H1 (cell line): ENCODE measurements at regions not wholly inside any gene's neighbourhood (a gene's known extent, or its start where the extent isn't known, plus 50 kb on each side); places are given as distances from the start of the nearest gene placed in this dataset.

Experiments used
- CTCF ChIA-PET: fragments of 300-600 bp; sonication (Branson Sonifier 250); formaldehyde crosslinking; loops from one replicate; lab custom pipeline; 2021; ENCODE audit not compliant: partially characterized antibody; lab: Charles Lee
- POLR2A ChIA-PET: fragments of 300-600 bp; sonication (Branson Sonifier 250); formaldehyde crosslinking; loops from one replicate; lab custom pipeline; 2021; ENCODE audit warnings: inconsistent platforms; ENCODE audit not compliant: partially characterized antibody; lab: Charles Lee
- DNase-seq, 2 experiments: peaks; one replicate each; pipeline versions ENCODE4 v3.0.0 to v3.0.0-alpha.2; 2010 to 2022; ENCODE audit warnings: low spot score in 2 of 2, low read depth in 1 of 2, mixed read lengths in 1 of 2
- FAIRE-seq: peaks from 2 replicates; lab custom pipeline; 2011; peaks lifted over from hg19 to GRCh38; lab: Jason Lieb, UNC
- H2AFZ ChIP-seq: 2 replicates; pipeline ENCODE4 v1.8.1; 2012; ENCODE audit warnings: low read length, inconsistent platforms
- H2AK5ac ChIP-seq: 2 replicates; pipeline ENCODE4 v1.6.1; 2013; ENCODE audit warnings: low read depth, low read length
- H2BK120ac ChIP-seq: replicated peaks from 2 replicates; pipeline ENCODE3; 2013; ENCODE audit warnings: low read depth, low read length, inconsistent platforms
- H2BK12ac ChIP-seq: 2 replicates; pipeline ENCODE4 v1.6.1; 2013; ENCODE audit warnings: low read depth, low read length
- H2BK15ac ChIP-seq: 2 replicates; pipeline ENCODE4 v1.6.1; 2013; ENCODE audit warnings: low read length
- H2BK20ac ChIP-seq: 2 replicates; pipeline ENCODE4 v1.6.1; 2013; ENCODE audit warnings: low read length
- H2BK5ac ChIP-seq: 2 replicates; pipeline ENCODE4 v1.6.1; 2013; ENCODE audit warnings: low read depth, low read length
- H3K14ac ChIP-seq: 2 replicates; pipeline ENCODE4 v1.6.1; 2013; ENCODE audit warnings: inconsistent platforms; ENCODE audit not compliant: insufficient read length
- H3K18ac ChIP-seq: 2 replicates; pipeline ENCODE4 v1.6.1; 2013; ENCODE audit warnings: low read length; ENCODE audit errors: extremely low read depth
- H3K23ac ChIP-seq: 2 replicates; pipeline ENCODE4 v1.6.1; 2013; ENCODE audit warnings: inconsistent platforms; ENCODE audit not compliant: insufficient read length
- H3K23me2 ChIP-seq: 2 replicates; pipeline ENCODE4 v1.6.1; 2013; ENCODE audit warnings: low read depth, low read length
- H3K27ac ChIP-seq: 2 replicates; pipeline ENCODE4 v1.6.1; 2011; ENCODE audit warnings: low read depth, low read length, inconsistent platforms
- H3K27me3 ChIP-seq, 4 experiments: replicated peaks in 1 of 4; 1 replicate in 1 of 4; 2 replicates in 3 of 4; pipeline versions ENCODE4 v1.6.1 to v1.8.1; 2011 to 2013; ENCODE audit warnings: low read length in 3 of 4, mild to moderate bottlenecking in 3 of 4, inconsistent platforms in 2 of 4, mixed read lengths in 2 of 4, moderate library complexity in 1 of 4; ENCODE audit not compliant: control insufficient read depth in 3 of 4, insufficient read depth in 3 of 4; ENCODE audit errors: extremely low read depth in 1 of 4
- H3K36me3 ChIP-seq, 4 experiments: 2 replicates each; pipeline versions ENCODE4 v1.6.1 to v1.8.1; 2011 to 2013; ENCODE audit warnings: mild to moderate bottlenecking in 4 of 4, low read length in 3 of 4, moderate library complexity in 2 of 4, control low read depth in 1 of 4, inconsistent platforms in 1 of 4; ENCODE audit not compliant: insufficient read depth in 4 of 4, control insufficient read depth in 2 of 4
- H3K4ac ChIP-seq: replicated peaks from 2 replicates; pipeline ENCODE3; 2013; ENCODE audit warnings: low read length, low read depth, mixed read lengths, inconsistent platforms; ENCODE audit not compliant: insufficient read length
- H3K4me1 ChIP-seq, 4 experiments: replicated peaks in 1 of 4; 1 replicate in 1 of 4; 2 replicates in 3 of 4; pipeline versions ENCODE4 v1.6.1 to v1.8.1; 2011 to 2013; ENCODE audit warnings: low read length in 3 of 4, inconsistent platforms in 2 of 4, mixed read lengths in 1 of 4; ENCODE audit not compliant: insufficient read depth in 4 of 4, control insufficient read depth in 3 of 4
- H3K4me2 ChIP-seq, 2 experiments: 2 replicates each; pipeline versions ENCODE4 v1.6.1 to v1.8.1; 2011 to 2013; ENCODE audit warnings: low read depth in 2 of 2, low read length in 2 of 2, control low read depth in 1 of 2, inconsistent platforms in 1 of 2, mild to moderate bottlenecking in 1 of 2; ENCODE audit not compliant: insufficient read depth in 1 of 2
- H3K4me3 ChIP-seq, 4 experiments: fragments of 200-600, 300-600 bp in 1 of 4; sonication (generic), shearing (Covaris generic), sonication (Bioruptor Twin) in 1 of 4; 2 replicates each; pipeline versions ENCODE4 v1.5.1 to v1.8.1; 2011 to 2016; ENCODE audit warnings: low read length in 4 of 4, low read depth in 3 of 4, control low read depth in 2 of 4, inconsistent platforms in 2 of 4, mild to moderate bottlenecking in 2 of 4, mixed read lengths in 1 of 4, moderate library complexity in 1 of 4; ENCODE audit not compliant: insufficient read depth in 2 of 4; ENCODE audit errors: extremely low read depth in 1 of 4
- H3K56ac ChIP-seq: replicated peaks from 2 replicates; pipeline ENCODE3; 2013; ENCODE audit warnings: low read depth, mild to moderate bottlenecking, mixed read lengths, low read length, inconsistent platforms; ENCODE audit not compliant: insufficient read length
- H3K79me1 ChIP-seq: 2 replicates; pipeline ENCODE4 v1.6.1; 2013; ENCODE audit warnings: low read depth, low read length, control low read depth
- H3K79me2 ChIP-seq, 2 experiments: 2 replicates each; pipeline versions ENCODE4 v1.6.1 to v1.8.1; 2012 to 2013; ENCODE audit warnings: low read length in 2 of 2, mild to moderate bottlenecking in 2 of 2, inconsistent platforms in 1 of 2; ENCODE audit not compliant: insufficient read depth in 2 of 2, control insufficient read depth in 1 of 2
- H3K9ac ChIP-seq, 4 experiments: replicated peaks in 1 of 4; 1 replicate in 1 of 4; 2 replicates in 3 of 4; pipeline versions ENCODE4 v1.6.1 to v1.8.1; 2011 to 2013; ENCODE audit warnings: low read depth in 3 of 4, low read length in 3 of 4, control low read depth in 2 of 4, mild to moderate bottlenecking in 2 of 4, moderate library complexity in 2 of 4, inconsistent platforms in 1 of 4; ENCODE audit errors: extremely low read depth in 1 of 4
- H3K9me3 ChIP-seq, 2 experiments: 2 replicates each; pipeline versions ENCODE4 v1.6.1 to v1.8.1; 2012 to 2013; ENCODE audit warnings: mild to moderate bottlenecking in 2 of 2, moderate library complexity in 2 of 2, control low read depth in 1 of 2, inconsistent platforms in 1 of 2, low read depth in 1 of 2, low read length in 1 of 2, mixed read lengths in 1 of 2; ENCODE audit not compliant: insufficient read depth in 2 of 2
- H4K20me1 ChIP-seq, 2 experiments: replicated peaks in 1 of 2; 2 replicates each; pipeline versions ENCODE3 to v1.8.1; 2011 to 2013; ENCODE audit warnings: inconsistent platforms in 2 of 2, low read length in 2 of 2, mild to moderate bottlenecking in 1 of 2; ENCODE audit not compliant: insufficient read depth in 2 of 2, control insufficient read depth in 1 of 2
- H4K5ac ChIP-seq: 2 replicates; pipeline ENCODE4 v1.6.1; 2013; ENCODE audit warnings: low read length, low read depth, mixed read lengths, inconsistent platforms; ENCODE audit not compliant: insufficient read length
- H4K8ac ChIP-seq: 2 replicates; pipeline ENCODE4 v1.8.0; 2013; ENCODE audit warnings: mild to moderate bottlenecking, moderate library complexity, low read length, inconsistent platforms; ENCODE audit not compliant: insufficient read depth; ENCODE audit errors: extremely low read depth
- H4K91ac ChIP-seq: replicated peaks from 2 replicates; pipeline ENCODE3; 2013; ENCODE audit warnings: low read length, mixed read lengths, inconsistent platforms; ENCODE audit not compliant: insufficient read length
- CBX5 ChIP-seq: fragments of 300-800, 300-1000 bp; sonication (generic); IDR thresholded peaks from 2 replicates; pipeline ENCODE4 v1.7.1; 2016; ENCODE audit warnings: antibody characterized with exemption, low read length, low read depth
- GTF2F1 ChIP-seq: IDR thresholded peaks from 2 replicates; pipeline ENCODE4 v1.6.1; 2012; ENCODE audit warnings: low read depth, low read length, improper control_type of control experiment, borderline replicate concordance
- HDAC2 ChIP-seq, 2 experiments: fragments of 300-600 bp in 1 of 2; sonication (generic) in 1 of 2; IDR thresholded peaks; 2 replicates each; pipeline ENCODE4 v1.6.1; 2011 to 2012; ENCODE audit warnings: low read depth in 2 of 2, low read length in 2 of 2, mild to moderate bottlenecking in 2 of 2, moderate library complexity in 2 of 2, borderline replicate concordance in 1 of 2, inconsistent platforms in 1 of 2
- JUN ChIP-seq: IDR thresholded peaks from 2 replicates; pipeline ENCODE4 v1.6.1; 2011; ENCODE audit warnings: low read depth, mild to moderate bottlenecking, improper control_type of control experiment, low read length
- KDM1A ChIP-seq: fragments of 200-600, 300-600 bp; sonication (generic); IDR thresholded peaks from 2 replicates; pipeline ENCODE4 v1.7.1; 2016; ENCODE audit warnings: mild to moderate bottlenecking, low read length, borderline replicate concordance
- MAFK ChIP-seq: IDR thresholded peaks from 2 replicates; pipeline ENCODE4 v1.6.1; 2012; ENCODE audit warnings: low read depth, mild to moderate bottlenecking, improper control_type of control experiment, low read length
- RBBP5 ChIP-seq: IDR thresholded peaks from 2 replicates; pipeline ENCODE4 v1.7.1; 2012; ENCODE audit warnings: low read depth, mild to moderate bottlenecking, inconsistent platforms, low read length, moderate library complexity, borderline replicate concordance
- RFX5 ChIP-seq: IDR thresholded peaks from 2 replicates; pipeline ENCODE4 v1.6.1; 2011; ENCODE audit warnings: low read depth, low read length, improper control_type of control experiment, borderline replicate concordance
- ZNF274 ChIP-seq: IDR thresholded peaks from 2 replicates; pipeline ENCODE4 v1.7.0; 2012; ENCODE audit warnings: low read length, borderline replicate concordance; ENCODE audit errors: extremely low read depth
- WGBS, 2 experiments: shearing (Covaris generic) in 1 of 2; methylation state at CpG; one replicate each; pipeline versions ENCODE4 v1.1.6 to v1.1.7; 2013 to 2015; ENCODE audit warnings: low lambda C conversion rate in 2 of 2, mixed read lengths in 2 of 2, inconsistent platforms in 1 of 2, low coverage in 1 of 2, missing lambda C conversion rate in 1 of 2; ENCODE audit not compliant: insufficient replicate concordance in 2 of 2, insufficient coverage in 1 of 2, insufficient read length in 1 of 2; ENCODE audit errors: extremely low coverage in 1 of 2, missing lambda C conversion rate in 1 of 2; 5-methylcytosine and 5-hydroxymethylcytosine counted together
- TF ChIP-seq, protein P1 (sequence below): IDR thresholded peaks from 2 replicates; pipeline ENCODE4 v1.6.1; 2011; ENCODE audit warnings: low read depth, mild to moderate bottlenecking, low read length; ENCODE audit not compliant: insufficient read depth
- TF ChIP-seq, protein P2 (sequence below): IDR thresholded peaks from 2 replicates; pipeline ENCODE4 v1.6.1; 2011; ENCODE audit warnings: low read length, improper control_type of control experiment

DNA sequence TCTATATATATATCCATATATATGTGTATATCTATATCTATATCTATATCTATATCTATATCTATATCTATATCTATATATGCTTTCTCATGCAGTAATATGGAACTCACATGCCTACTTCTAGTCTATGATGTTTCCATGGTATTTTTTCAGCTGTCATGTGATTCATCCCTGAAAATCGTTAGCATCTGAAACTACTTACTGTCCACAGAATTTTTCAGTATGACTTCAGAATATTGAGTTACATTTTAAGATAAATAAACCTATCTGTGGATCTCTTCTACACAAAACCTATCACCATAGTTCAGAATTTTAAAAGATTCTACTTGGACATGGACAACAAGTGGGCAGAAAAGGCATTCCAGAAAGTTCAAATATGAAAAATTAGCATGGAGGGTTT, 855.1 kb upstream of the INTU start:
- H2AK5ac ChIP-seq: no peak overlapping the region
- H3K4me2 ChIP-seq: no peak overlapping the region
- no peak for FAIRE-seq
- no peak for TF ChIP-seq ZNF274
- no peak for TF ChIP-seq HDAC2 (IDR thresholded peaks at IDR 0.05; ENCODE audit: borderline replicate concordance in 1 of 2, low read depth in 2 of 2, low read length in 2 of 2)
- no peak for TF ChIP-seq KDM1A
- no peak for TF ChIP-seq JUN
- no peak for TF ChIP-seq CBX5
- no peak for TF ChIP-seq GTF2F1
- TF ChIP-seq RBBP5: no peak
- TF ChIP-seq, protein P1, sequence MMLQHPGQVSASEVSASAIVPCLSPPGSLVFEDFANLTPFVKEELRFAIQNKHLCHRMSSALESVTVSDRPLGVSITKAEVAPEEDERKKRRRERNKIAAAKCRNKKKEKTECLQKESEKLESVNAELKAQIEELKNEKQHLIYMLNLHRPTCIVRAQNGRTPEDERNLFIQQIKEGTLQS: no peak
- TF ChIP-seq, protein P2, sequence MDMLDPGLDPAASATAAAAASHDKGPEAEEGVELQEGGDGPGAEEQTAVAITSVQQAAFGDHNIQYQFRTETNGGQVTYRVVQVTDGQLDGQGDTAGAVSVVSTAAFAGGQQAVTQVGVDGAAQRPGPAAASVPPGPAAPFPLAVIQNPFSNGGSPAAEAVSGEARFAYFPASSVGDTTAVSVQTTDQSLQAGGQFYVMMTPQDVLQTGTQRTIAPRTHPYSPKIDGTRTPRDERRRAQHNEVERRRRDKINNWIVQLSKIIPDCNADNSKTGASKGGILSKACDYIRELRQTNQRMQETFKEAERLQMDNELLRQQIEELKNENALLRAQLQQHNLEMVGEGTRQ: no peak
- no peak for TF ChIP-seq MAFK
- no peak for TF ChIP-seq RFX5

More for the DNA sequence above, 855.1 kb upstream of the INTU start:
- Histone ChIP-seq H3K9me3 (no peaks in the 10 kb centered on the region), H3K27me3 (no peaks in the 10 kb centered on the region), H3K79me1 (no peaks in the 10 kb centered on the region), H4K8ac (no peak overlapping the region), H4K20me1 (no peaks in the 10 kb centered on the region), H2BK15ac (no peak overlapping the region), H3K79me2 (no peaks in the 10 kb centered on the region), H3K14ac (no peak overlapping the region), H3K23ac (no peak overlapping the region), H2AFZ (no peak overlapping the region), H3K9ac (no peak overlapping the region), H2BK20ac (no peak overlapping the region), H2BK12ac (no peak overlapping the region), H2BK5ac (no peak overlapping the region), H4K5ac (no peak overlapping the region), H3K4me3 (no peak overlapping the region), H3K23me2 (no peaks in the 10 kb centered on the region), H4K91ac (no peak overlapping the region), H3K18ac (no peak overlapping the region), H3K4me1 (no peaks in the 10 kb centered on the region), H3K36me3 (no peaks in the 10 kb centered on the region), H2BK120ac (no peak overlapping the region), H3K27ac (no peak overlapping the region), H3K56ac (no peak overlapping the region), H3K4ac (no peak overlapping the region)
- ChIA-PET POLR2A (no interaction called here), CTCF (no interaction called here)
- 90% methylated on average over 1 of the region's 1 CpG; no CpG with 5 or more reads in 1 of the 2 experiments for WGBS, 2 experiments
- no peak for DNase-seq
